C4-2B (cell line): ENCODE measurements at regions not wholly inside any gene's neighbourhood (a gene's known extent, or its start where the extent isn't known, plus 50 kb on each side); places are given as distances from the start of the nearest gene placed in this dataset.
A peak's percentile ranks its signal among the peaks of the same experiment; 100 is the strongest.

Source experiments
- H3K27ac ChIP-seq: fragments of 450-650 bp; 2 replicates; pipeline ENCODE4 v1.5.1; 2017
- ZFX ChIP-seq: fragments of 450-650 bp; IDR thresholded peaks from 2 replicates; pipeline ENCODE4 v1.6.1; 2017
- TF ChIP-seq, protein P1 (sequence below): fragments of 450-650 bp; conservative IDR thresholded peaks from 2 replicates; pipeline ENCODE4 v1.5.1; 2017; ENCODE audit warnings: mild to moderate bottlenecking

DNA sequence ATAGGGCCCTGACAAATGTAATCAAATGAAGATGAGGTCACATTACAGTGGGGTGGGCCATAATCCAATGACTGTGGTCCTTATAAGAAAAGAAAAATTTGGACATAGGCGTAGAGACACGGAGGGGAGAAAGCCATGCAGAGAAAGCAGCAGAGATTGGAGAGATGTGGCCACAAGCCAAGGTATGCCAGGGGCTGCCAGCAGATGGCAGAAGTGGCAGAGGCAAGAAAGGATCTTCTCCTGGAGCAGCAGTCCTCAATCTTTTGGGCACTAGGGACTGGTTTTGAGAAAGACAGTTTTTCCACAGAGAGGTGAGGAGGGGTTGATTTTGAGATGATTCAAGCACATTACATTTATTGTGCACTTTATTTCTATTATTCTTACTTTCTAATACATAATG lies 355.1 kb downstream of the NPHP4 start:
- TF ChIP-seq, protein P1, sequence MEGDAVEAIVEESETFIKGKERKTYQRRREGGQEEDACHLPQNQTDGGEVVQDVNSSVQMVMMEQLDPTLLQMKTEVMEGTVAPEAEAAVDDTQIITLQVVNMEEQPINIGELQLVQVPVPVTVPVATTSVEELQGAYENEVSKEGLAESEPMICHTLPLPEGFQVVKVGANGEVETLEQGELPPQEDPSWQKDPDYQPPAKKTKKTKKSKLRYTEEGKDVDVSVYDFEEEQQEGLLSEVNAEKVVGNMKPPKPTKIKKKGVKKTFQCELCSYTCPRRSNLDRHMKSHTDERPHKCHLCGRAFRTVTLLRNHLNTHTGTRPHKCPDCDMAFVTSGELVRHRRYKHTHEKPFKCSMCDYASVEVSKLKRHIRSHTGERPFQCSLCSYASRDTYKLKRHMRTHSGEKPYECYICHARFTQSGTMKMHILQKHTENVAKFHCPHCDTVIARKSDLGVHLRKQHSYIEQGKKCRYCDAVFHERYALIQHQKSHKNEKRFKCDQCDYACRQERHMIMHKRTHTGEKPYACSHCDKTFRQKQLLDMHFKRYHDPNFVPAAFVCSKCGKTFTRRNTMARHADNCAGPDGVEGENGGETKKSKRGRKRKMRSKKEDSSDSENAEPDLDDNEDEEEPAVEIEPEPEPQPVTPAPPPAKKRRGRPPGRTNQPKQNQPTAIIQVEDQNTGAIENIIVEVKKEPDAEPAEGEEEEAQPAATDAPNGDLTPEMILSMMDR = peak; percentile 91
- TF ChIP-seq ZFX = no peak
- H3K27ac ChIP-seq = no peak overlapping the region

DNA sequence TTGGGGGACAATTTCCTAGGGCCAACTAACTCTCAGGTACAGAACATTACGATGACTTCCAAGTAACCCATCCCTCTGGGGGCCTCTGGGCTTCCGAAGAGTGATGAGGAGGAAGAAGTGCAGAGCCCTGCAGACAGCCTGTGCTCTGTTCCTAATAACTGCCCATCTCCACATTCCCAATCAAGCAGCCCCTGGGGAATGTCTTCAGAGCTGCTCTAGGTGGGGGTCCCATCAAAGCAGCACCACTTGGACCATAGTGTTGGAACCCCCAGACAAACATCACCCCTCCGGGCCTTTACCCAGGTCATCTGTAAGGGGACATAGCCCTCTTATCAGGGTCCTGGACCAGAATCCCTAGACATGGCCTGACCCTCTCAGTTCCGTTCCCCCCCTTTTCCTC lies 357.3 kb downstream of the NPHP4 start:
- no peak for TF ChIP-seq ZFX
- TF ChIP-seq, protein P1 = no peak
- no peak overlapping the region for H3K27ac ChIP-seq

DNA sequence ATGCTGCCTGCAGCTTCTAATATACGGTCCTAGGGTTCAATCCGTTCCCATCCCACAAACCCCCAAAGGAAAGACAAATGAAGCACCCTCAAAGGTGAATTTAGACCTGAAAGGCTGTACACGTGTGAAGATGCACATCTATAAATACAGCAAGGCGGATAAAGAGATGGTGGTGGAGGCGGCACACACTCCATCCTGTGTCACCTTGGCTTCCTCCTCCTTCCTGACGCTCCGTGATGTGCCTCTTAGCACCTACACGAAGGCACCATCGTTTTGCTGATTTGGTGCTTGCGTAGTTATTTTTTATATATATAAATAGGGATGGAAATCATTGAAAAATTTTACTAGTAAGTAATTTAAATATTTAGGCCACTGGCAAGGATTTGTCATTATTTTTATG lies 359.4 kb downstream of the NPHP4 start:
- TF ChIP-seq ZFX = no peak
- TF ChIP-seq, protein P1 = no peak
- H3K27ac ChIP-seq = no peak overlapping the region

DNA sequence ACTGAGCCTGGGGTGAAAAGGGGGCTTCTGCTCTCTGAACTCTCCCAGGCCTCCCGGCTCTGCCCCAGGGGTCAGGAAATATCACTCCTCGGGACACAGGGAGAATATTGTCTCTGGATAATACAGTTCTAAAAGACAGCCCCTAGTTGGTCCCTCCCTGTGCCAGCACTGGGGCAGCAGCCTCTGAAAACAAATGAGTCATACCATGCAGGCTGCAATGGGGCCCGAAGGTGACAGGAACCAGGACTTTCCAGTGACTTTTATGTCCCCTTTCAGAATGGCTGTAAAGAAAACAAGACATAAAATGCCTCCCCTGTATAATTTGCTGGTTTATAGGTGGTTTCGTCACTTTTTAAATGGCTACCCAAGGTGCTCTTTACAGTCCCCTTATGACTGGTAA lies 360.0 kb downstream of the NPHP4 start:
- H3K27ac ChIP-seq = no peak overlapping the region
- TF ChIP-seq, protein P1 = no peak
- no peak for TF ChIP-seq ZFX

DNA sequence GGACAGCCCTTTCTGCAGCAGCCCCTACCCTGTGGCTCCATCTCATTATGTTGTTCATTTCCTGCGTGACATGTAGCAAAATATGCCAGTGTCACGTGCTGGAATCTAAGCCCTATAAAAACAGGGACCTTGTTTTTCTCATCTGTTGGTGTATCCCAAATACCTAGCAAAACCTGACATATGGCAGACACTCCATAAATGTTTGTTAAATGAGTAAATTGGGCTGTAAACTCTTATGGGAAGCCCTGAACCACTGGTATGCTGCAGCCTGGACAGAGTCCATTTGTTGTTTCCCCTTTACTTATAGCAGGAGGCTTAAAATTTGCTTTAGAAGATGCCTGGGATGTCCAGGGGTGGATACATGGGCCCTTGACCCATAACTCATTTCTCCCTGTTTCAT lies 363.8 kb downstream of the NPHP4 start:
- no peak overlapping the region for H3K27ac ChIP-seq
- TF ChIP-seq, protein P1 = no peak

DNA sequence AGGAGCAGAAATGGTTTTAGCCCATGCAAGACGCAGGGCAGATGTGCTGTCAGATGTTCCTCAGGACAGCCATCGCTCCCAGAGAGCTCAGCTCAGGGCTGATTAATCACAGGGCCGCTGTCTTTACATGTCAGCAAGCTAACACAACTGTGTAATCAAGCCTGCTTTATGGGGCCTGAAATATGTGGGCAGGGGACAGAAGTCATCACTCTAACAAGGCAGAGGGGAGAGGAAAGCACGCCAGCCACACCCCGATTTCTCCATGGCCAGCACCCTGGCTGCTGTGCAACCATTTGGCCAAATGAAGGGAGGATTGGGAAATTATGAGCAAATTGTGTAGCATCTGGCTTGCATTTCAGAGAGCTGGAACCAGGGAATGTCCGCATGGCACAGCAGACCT lies 368.8 kb downstream of the NPHP4 start:
- no peak overlapping the region for H3K27ac ChIP-seq
- TF ChIP-seq, protein P1 = no peak
- no peak for TF ChIP-seq ZFX

DNA sequence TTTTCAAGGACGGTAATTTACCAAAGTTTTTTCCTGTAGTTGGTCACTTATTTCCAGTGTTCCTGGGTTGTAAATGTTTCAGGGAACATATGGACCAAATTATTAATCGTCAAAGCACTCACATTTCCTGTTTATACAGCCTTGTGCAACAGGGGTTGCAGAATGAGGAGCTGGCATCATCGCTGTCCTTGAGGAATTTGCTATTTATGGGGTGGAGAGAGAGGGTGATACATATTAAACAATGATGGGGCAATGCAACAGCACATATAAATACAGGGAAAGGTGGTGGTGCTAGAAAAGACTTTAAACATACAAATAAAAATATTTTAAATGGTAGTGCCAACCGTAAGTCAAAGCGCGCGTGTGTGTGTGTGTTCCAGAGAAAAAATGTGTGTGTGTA lies 369.8 kb downstream of the NPHP4 start:
- TF ChIP-seq, protein P1 = no peak
- TF ChIP-seq ZFX = no peak
- H3K27ac ChIP-seq = no peak overlapping the region
